HepG2 (cell line): ENCODE measurements at regions not wholly inside any gene's neighbourhood (a gene's known extent, or its start where the extent isn't known, plus 50 kb on each side); places are given as distances from the start of the nearest gene placed in this dataset.

Experiments used
- ATAC-seq: fragments of 200-7000 bp; cut with Tn5 transposase; 3 replicates; pipeline ENCODE4 v1.9.1; 2020; ENCODE audit warnings: mild to moderate bottlenecking, moderate library complexity
- BruUV-seq: library from RNA; stranded (reverse); fragments of 400-500 nt; replicated peaks from 2 replicates; lab custom pipeline; 2021; lab: Mats Ljungman, UMichigan
- CTCF ChIA-PET: fragments of 300-600 bp; formaldehyde crosslinking; extraction: SDS; loops from one replicate; lab custom pipeline; 2021; ENCODE audit warnings: low total read pairs, inconsistent platforms, low intra/inter-chr PET ratio; lab: Yijun Ruan, JAX
- POLR2A ChIA-PET: fragments of 350-600 bp; sonication (Branson Sonifier 250); formaldehyde crosslinking; loops from one replicate; lab custom pipeline; 2020; ENCODE audit warnings: antibody characterized with exemption, inconsistent platforms; lab: Yijun Ruan, JAX
- DNase-seq: peaks from one replicate; pipeline ENCODE4 v3.0.0-alpha.2; 2015; ENCODE audit warnings: low spot score
- FAIRE-seq: peaks from 3 replicates; lab custom pipeline; 2011; peaks lifted over from hg19 to GRCh38; lab: Jason Lieb, UNC
- H2AFZ ChIP-seq: one replicate; pipeline ENCODE4 v1.6.1; 2011; ENCODE audit warnings: low read length, inconsistent platforms
- H3K27ac ChIP-seq: fragments of 300-600 bp; 3 replicates; pipeline ENCODE4 v1.8.0; 2011; ENCODE audit warnings: mixed run types, mild to moderate bottlenecking, mixed read lengths, low read length, inconsistent platforms; ENCODE audit not compliant: insufficient read depth; ENCODE audit errors: extremely low read length
- H3K27me3 ChIP-seq, 2 experiments: fragments of 200-600 bp in 1 of 2; 2 replicates in 1 of 2; 3 replicates in 1 of 2; pipeline versions ENCODE4 v1.6.0 to v1.8.0; 2011; ENCODE audit warnings: low read length in 2 of 2, mild to moderate bottlenecking in 2 of 2, moderate library complexity in 2 of 2, inconsistent platforms in 1 of 2; ENCODE audit not compliant: insufficient read depth in 2 of 2, control insufficient read depth in 1 of 2
- H3K36me3 ChIP-seq, 2 experiments: fragments of 200-600 bp in 1 of 2; replicated peaks in 1 of 2; 2 replicates in 1 of 2; 3 replicates in 1 of 2; pipeline versions ENCODE4 v1.5.1 to v1.8.0; 2011; ENCODE audit warnings: low read length in 2 of 2, inconsistent platforms in 1 of 2; ENCODE audit not compliant: insufficient read depth in 2 of 2, control insufficient read depth in 1 of 2
- H3K4me1 ChIP-seq: 2 replicates; pipeline ENCODE4 v1.5.1; 2012; ENCODE audit warnings: low read length, inconsistent platforms; ENCODE audit not compliant: insufficient read depth
- H3K4me2 ChIP-seq: 2 replicates; pipeline ENCODE4 v1.6.0; 2011; ENCODE audit warnings: low read depth, low read length, inconsistent platforms
- H3K4me3 ChIP-seq, 3 experiments: fragments of 200-600 bp in 1 of 3; sonication (generic), shearing (Covaris generic) in 1 of 3; replicated peaks in 1 of 3; 2 replicates each; pipeline ENCODE4 v1.5.1; 2011 to 2016; ENCODE audit warnings: low read length in 3 of 3, inconsistent platforms in 2 of 3, low read depth in 2 of 3, mild to moderate bottlenecking in 2 of 3, control low read depth in 1 of 3, mixed read lengths in 1 of 3; ENCODE audit not compliant: insufficient read depth in 1 of 3
- H3K79me2 ChIP-seq: one replicate; pipeline ENCODE4 v1.6.1; 2011; ENCODE audit warnings: low read length, inconsistent platforms; ENCODE audit not compliant: insufficient read depth
- H3K9ac ChIP-seq: 2 replicates; pipeline ENCODE4 v1.6.0; 2011; ENCODE audit warnings: mild to moderate bottlenecking, low read depth, low read length, inconsistent platforms; ENCODE audit not compliant: insufficient read depth
- H3K9me3 ChIP-seq: 2 replicates; pipeline ENCODE4 v1.5.1; 2012; ENCODE audit warnings: mild to moderate bottlenecking, low read length
- H4K20me1 ChIP-seq: 2 replicates; pipeline ENCODE4 v1.6.0; 2011; ENCODE audit warnings: inconsistent platforms, mild to moderate bottlenecking, low read length, moderate library complexity; ENCODE audit not compliant: insufficient read depth
- AGO1 ChIP-seq: fragments of 200-400 bp; formaldehyde crosslinking; IDR thresholded peaks from 2 replicates; pipeline ENCODE4 v1.6.1; 2017; ENCODE audit warnings: mild to moderate bottlenecking, low read depth, low read length, moderate library complexity; ENCODE audit not compliant: poor library complexity, severe bottlenecking
- BRCA1 ChIP-seq: sonication (generic); formaldehyde crosslinking; IDR thresholded peaks from 2 replicates; pipeline ENCODE4 v1.4.0; 2020; ENCODE audit warnings: missing genetic modification reagents
- CBFB ChIP-seq: sonication (generic); formaldehyde crosslinking; IDR thresholded peaks from 2 replicates; pipeline ENCODE4 v1.4.0; 2020; ENCODE audit warnings: missing genetic modification reagents
- CEBPG ChIP-seq: IDR thresholded peaks from 2 replicates; pipeline ENCODE4 v1.6.1; 2016
- CHD2 ChIP-seq: IDR thresholded peaks from 2 replicates; pipeline ENCODE4 v1.6.1; 2011; ENCODE audit warnings: low read depth, low read length, improper control_type of control experiment
- FOSL1 ChIP-seq: sonication (generic); formaldehyde crosslinking; IDR thresholded peaks from 2 replicates; pipeline ENCODE4 v1.9.0; 2021; ENCODE audit warnings: missing genetic modification reagents, borderline replicate concordance
- KLF11 ChIP-seq: IDR thresholded peaks from 2 replicates; pipeline ENCODE4 v1.6.1; 2016; ENCODE audit warnings: missing compliant biosample characterization
- MATR3 ChIP-seq: sonication (generic); formaldehyde crosslinking; IDR thresholded peaks from 2 replicates; pipeline ENCODE4 v1.4.0; 2020; ENCODE audit warnings: missing genetic modification reagents
- REL ChIP-seq: sonication (generic); formaldehyde crosslinking; conservative IDR thresholded peaks from 2 replicates; pipeline ENCODE4 v1.8.0; 2022; ENCODE audit warnings: mild to moderate bottlenecking, missing genetic modification reagents, moderate library complexity
- RFXANK ChIP-seq: IDR thresholded peaks from 2 replicates; pipeline ENCODE4 v1.6.1; 2016
- ZNF143 ChIP-seq: sonication (generic); formaldehyde crosslinking; IDR thresholded peaks from 2 replicates; pipeline ENCODE4 v1.4.0; 2020; ENCODE audit warnings: missing genetic modification reagents
- ZNF737 ChIP-seq: sonication (generic); formaldehyde crosslinking; IDR thresholded peaks from 2 replicates; pipeline ENCODE4 v1.5.0; 2020; ENCODE audit warnings: missing genetic modification reagents, mild to moderate bottlenecking, borderline replicate concordance
- WGBS: methylation state at CpG from one replicate; pipeline ENCODE4 v1.1.6; 2017; ENCODE audit warnings: low lambda C conversion rate; 5-methylcytosine and 5-hydroxymethylcytosine counted together
- in situ Hi-C: cut with HindIII; loops from 2 replicates; pipeline ENCODE4 v1.10.0; 2017; ENCODE audit warnings: low pct_unique_long_range_greater_than_20kb; ENCODE audit not compliant: extremely low pct_ligation_motif_present
- intact Hi-C: fragments of 100-400 bp; cut with micrococcal nuclease; formaldehyde crosslinking; loops from one replicate; pipeline ENCODE4 v1.10.0; 2022; ENCODE audit not compliant: unreplicated experiment
- TF ChIP-seq, protein P1 (sequence below): sonication (generic); formaldehyde crosslinking; IDR thresholded peaks from 2 replicates; pipeline ENCODE4 v1.5.0; 2020; ENCODE audit warnings: missing genetic modification reagents
- TF ChIP-seq, protein P2 (sequence below): IDR thresholded peaks from 2 replicates; pipeline ENCODE4 v1.6.1; 2016
- TF ChIP-seq, protein P3 (sequence below): sonication (generic); formaldehyde crosslinking; IDR thresholded peaks from 2 replicates; pipeline ENCODE4 v1.8.0; 2022; ENCODE audit warnings: missing genetic modification reagents, low read depth, mild to moderate bottlenecking, borderline replicate concordance
- TF ChIP-seq, protein P4 (sequence below): sonication (generic); formaldehyde crosslinking; IDR thresholded peaks from 2 replicates; pipeline ENCODE4 v1.8.0; 2022; ENCODE audit warnings: mild to moderate bottlenecking, missing genetic modification reagents; ENCODE audit not compliant: insufficient replicate concordance

DNA sequence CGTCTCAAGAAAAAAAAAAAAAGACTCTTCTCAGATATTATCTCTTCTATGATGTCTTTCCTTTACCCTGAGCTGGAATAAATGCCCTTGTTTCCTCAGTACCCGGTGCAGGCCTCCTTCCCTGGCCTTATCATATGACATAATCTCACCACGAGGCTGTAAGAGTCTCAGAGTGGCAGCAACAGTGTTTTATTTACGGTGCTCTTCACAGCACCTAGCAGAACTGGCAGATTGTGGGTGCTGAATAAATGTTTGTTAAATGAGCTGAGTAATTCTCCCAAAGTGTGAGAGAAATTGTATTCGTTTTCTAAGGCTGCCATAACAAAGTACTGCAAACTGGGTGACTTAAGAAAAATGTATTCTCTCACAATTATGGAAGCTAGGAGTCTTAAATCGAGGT is 82.8 kb upstream of the CD28 start:
- H3K9ac ChIP-seq: no peak overlapping the region
- H3K4me2 ChIP-seq: no peak overlapping the region
- no TSS peak for BruUV-seq
- no peaks in the 10 kb centered on the region for H4K20me1 ChIP-seq
- ChIA-PET CTCF (no interaction called here), POLR2A (no interaction called here)
- H3K27ac ChIP-seq: no peak overlapping the region
- no peak overlapping the region for H2AFZ ChIP-seq
- DNase-seq (no peak), FAIRE-seq (no peak), ATAC-seq (no peak)
- H3K4me1 ChIP-seq: peaks cover 30% of the 10 kb centered on the region
- no peaks in the 10 kb centered on the region for H3K79me2 ChIP-seq
- TF ChIP-seq, protein P1, sequence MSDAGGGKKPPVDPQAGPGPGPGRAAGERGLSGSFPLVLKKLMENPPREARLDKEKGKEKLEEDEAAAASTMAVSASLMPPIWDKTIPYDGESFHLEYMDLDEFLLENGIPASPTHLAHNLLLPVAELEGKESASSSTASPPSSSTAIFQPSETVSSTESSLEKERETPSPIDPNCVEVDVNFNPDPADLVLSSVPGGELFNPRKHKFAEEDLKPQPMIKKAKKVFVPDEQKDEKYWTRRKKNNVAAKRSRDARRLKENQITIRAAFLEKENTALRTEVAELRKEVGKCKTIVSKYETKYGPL (CRISPR knock-in tag): no peak
- TF ChIP-seq CHD2 (no peak), AGO1 (no peak), FOSL1 (CRISPR knock-in tag) (no peak), REL (CRISPR knock-in tag) (no peak), ZNF737 (CRISPR knock-in tag) (no peak), RFXANK (no peak), MATR3 (no peak), BRCA1 (CRISPR knock-in tag) (no peak), ZNF143 (no peak), CEBPG (CRISPR knock-in tag) (no peak), CBFB (CRISPR knock-in tag) (no peak), KLF11 (no peak)
- TF ChIP-seq, protein P2, sequence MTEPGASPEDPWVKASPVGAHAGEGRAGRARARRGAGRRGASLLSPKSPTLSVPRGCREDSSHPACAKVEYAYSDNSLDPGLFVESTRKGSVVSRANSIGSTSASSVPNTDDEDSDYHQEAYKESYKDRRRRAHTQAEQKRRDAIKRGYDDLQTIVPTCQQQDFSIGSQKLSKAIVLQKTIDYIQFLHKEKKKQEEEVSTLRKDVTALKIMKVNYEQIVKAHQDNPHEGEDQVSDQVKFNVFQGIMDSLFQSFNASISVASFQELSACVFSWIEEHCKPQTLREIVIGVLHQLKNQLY (CRISPR knock-in tag): no peak
- TF ChIP-seq, protein P3, sequence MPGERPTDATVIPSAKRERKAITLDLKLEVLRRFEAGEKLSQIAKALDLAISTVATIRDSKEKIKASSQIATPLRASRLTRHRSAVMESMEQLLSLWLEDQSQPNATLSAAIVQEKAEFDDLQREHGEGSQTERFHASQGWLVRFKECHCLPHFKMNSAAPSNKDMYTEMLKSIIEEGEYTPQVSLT: no peak
- TF ChIP-seq, protein P4, sequence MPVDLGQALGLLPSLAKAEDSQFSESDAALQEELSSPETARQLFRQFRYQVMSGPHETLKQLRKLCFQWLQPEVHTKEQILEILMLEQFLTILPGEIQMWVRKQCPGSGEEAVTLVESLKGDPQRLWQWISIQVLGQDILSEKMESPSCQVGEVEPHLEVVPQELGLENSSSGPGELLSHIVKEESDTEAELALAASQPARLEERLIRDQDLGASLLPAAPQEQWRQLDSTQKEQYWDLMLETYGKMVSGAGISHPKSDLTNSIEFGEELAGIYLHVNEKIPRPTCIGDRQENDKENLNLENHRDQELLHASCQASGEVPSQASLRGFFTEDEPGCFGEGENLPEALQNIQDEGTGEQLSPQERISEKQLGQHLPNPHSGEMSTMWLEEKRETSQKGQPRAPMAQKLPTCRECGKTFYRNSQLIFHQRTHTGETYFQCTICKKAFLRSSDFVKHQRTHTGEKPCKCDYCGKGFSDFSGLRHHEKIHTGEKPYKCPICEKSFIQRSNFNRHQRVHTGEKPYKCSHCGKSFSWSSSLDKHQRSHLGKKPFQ: no peak
- H3K27me3 ChIP-seq: no peaks in the 10 kb centered on the region
- no peaks in the 10 kb centered on the region for H3K9me3 ChIP-seq
- intact Hi-C loops (no loop called here), in situ Hi-C loops (no loop called here)
- WGBS: 32% methylated on average over 6 of the region's 6 CpGs
- no peak overlapping the region for H3K4me3 ChIP-seq
- no peaks in the 10 kb centered on the region for H3K36me3 ChIP-seq
